ENCODE measurements at regions not wholly inside any gene's neighbourhood (a gene's known extent, or its start where the extent isn't known, plus 50 kb on each side); places are given as distances from the start of the nearest gene placed in this dataset.
"Not testable (repeated sequence)": the region's sequence is repeated elsewhere in the genome, so short reads cannot be mapped to it uniquely, and the experiment has no call there.

GRCh38 chr12:74732164-74732784 is 194.6 kb downstream of the ATXN7L3B start:
- DNase-seq = no peak
- no peak for TF ChIP-seq POLR2A (IDR thresholded peaks at IDR 0.05; ENCODE audit: low read length)

- DNase-seq = peak; percentile 10 to 28
- TF ChIP-seq POLR2A (IDR thresholded peaks at IDR 0.05; ENCODE audit: low read length) = no peak
- no peak for TF ChIP-seq GATA1 (IDR thresholded peaks at IDR 0.05; ENCODE audit: low read depth, low read length)
Measured at GRCh38 chr12:74732826-74733225, 195.2 kb downstream of the ATXN7L3B start.

GRCh38 chr12:74741112-74741511 is 203.5 kb downstream of the ATXN7L3B start:
- no peak for TF ChIP-seq GATA1 (IDR thresholded peaks at IDR 0.05; ENCODE audit: low read depth, low read length)
- no peak for TF ChIP-seq POLR2A (IDR thresholded peaks at IDR 0.05; ENCODE audit: low read length)
- DNase-seq = no peak

- no peak for DNase-seq
- TF ChIP-seq GATA1 (IDR thresholded peaks at IDR 0.05; ENCODE audit: low read depth, low read length) (no peak), POLR2A (IDR thresholded peaks at IDR 0.05; ENCODE audit: low read length) (no peak)
Measured at GRCh38 chr12:74747305-74747704, 209.7 kb downstream of the ATXN7L3B start.

- DNase-seq = no peak
Measured at GRCh38 chr12:74751441-74751840, 213.8 kb downstream of the ATXN7L3B start.

GRCh38 chr12:74752215-74752614 is 214.6 kb downstream of the ATXN7L3B start:
- TF ChIP-seq GATA1 (IDR thresholded peaks at IDR 0.05; ENCODE audit: low read depth, low read length) = no peak
- no peak for TF ChIP-seq POLR2A (IDR thresholded peaks at IDR 0.05; ENCODE audit: low read length)
- no peak for DNase-seq

More at GRCh38 chr12:74751441-74751840, 213.8 kb downstream of the ATXN7L3B start:
- TF ChIP-seq POLR2A (IDR thresholded peaks at IDR 0.05; ENCODE audit: low read length) = no peak
- no peak for TF ChIP-seq GATA1 (IDR thresholded peaks at IDR 0.05; ENCODE audit: low read depth, low read length)

GRCh38 chr12:74770552-74770951 is 232.9 kb downstream of the ATXN7L3B start:
- TF ChIP-seq GATA1 (IDR thresholded peaks at IDR 0.05; ENCODE audit: low read depth, low read length) (no peak), POLR2A (IDR thresholded peaks at IDR 0.05; ENCODE audit: low read length) (no peak)
- DNase-seq = no peak

GRCh38 chr12:74775276-74775675 is 237.6 kb downstream of the ATXN7L3B start:
- DNase-seq = no peak
- TF ChIP-seq POLR2A (IDR thresholded peaks at IDR 0.05; ENCODE audit: low read length) = no peak
- no peak for TF ChIP-seq GATA1 (IDR thresholded peaks at IDR 0.05; ENCODE audit: low read depth, low read length)

- no peak for DNase-seq
- TF ChIP-seq GATA1 (IDR thresholded peaks at IDR 0.05; ENCODE audit: low read depth, low read length) (no peak), POLR2A (IDR thresholded peaks at IDR 0.05; ENCODE audit: low read length) (no peak)
Measured at GRCh38 chr12:74776378-74776777, 238.7 kb downstream of the ATXN7L3B start.

- TF ChIP-seq GATA1 (IDR thresholded peaks at IDR 0.05; ENCODE audit: low read depth, low read length) (no peak), POLR2A (IDR thresholded peaks at IDR 0.05; ENCODE audit: low read length) (no peak)
- DNase-seq = no peak
Measured at GRCh38 chr12:74780182-74780849, 242.7 kb downstream of the ATXN7L3B start.

GRCh38 chr12:74780850-74781241 is 243.2 kb downstream of the ATXN7L3B start:
- not testable (repeated sequence) for DNase-seq

GRCh38 chr12:74781991-74782485 is 244.4 kb downstream of the ATXN7L3B start:
- DNase-seq = no peak
- TF ChIP-seq POLR2A (IDR thresholded peaks at IDR 0.05; ENCODE audit: low read length) (no peak), GATA1 (IDR thresholded peaks at IDR 0.05; ENCODE audit: low read depth, low read length) (no peak)

- DNase-seq = no peak
- TF ChIP-seq POLR2A (IDR thresholded peaks at IDR 0.05; ENCODE audit: low read length) (no peak), GATA1 (IDR thresholded peaks at IDR 0.05; ENCODE audit: low read depth, low read length) (no peak)
Measured at GRCh38 chr12:74790931-74791330, 253.3 kb downstream of the ATXN7L3B start.

- DNase-seq = no peak
- no peak for TF ChIP-seq POLR2A (IDR thresholded peaks at IDR 0.05; ENCODE audit: low read length)
- no peak for TF ChIP-seq GATA1 (IDR thresholded peaks at IDR 0.05; ENCODE audit: low read depth, low read length)
Measured at GRCh38 chr12:74791365-74791764, 253.7 kb downstream of the ATXN7L3B start.

GRCh38 chr12:74794522-74794921 is 256.9 kb downstream of the ATXN7L3B start:
- no peak for DNase-seq
- no peak for TF ChIP-seq POLR2A (IDR thresholded peaks at IDR 0.05; ENCODE audit: low read length)
- no peak for TF ChIP-seq GATA1 (IDR thresholded peaks at IDR 0.05; ENCODE audit: low read depth, low read length)

All from erythroblast (primary cell).